Activated CD4-positive, alpha-beta T cell treated with anti-CD3 and anti-CD28 coated beads, Interleukin-2, Interleukin-6, amounts not matched to agents 100 ng/mL and 50 ng/mL, durations not matched to agents 16 hours and 8 hours (primary cell): ENCODE measurements at regions not wholly inside any gene's neighbourhood (a gene's known extent, or its start where the extent isn't known, plus 50 kb on each side); places are given as distances from the start of the nearest gene placed in this dataset.
"Not testable (repeated sequence)": the region's sequence is repeated elsewhere in the genome, so short reads cannot be mapped to it uniquely, and the experiment has no call there.

Experiments used
- DNase-seq: peaks from one replicate; pipeline ENCODE4 v3.0.0-alpha.2; 2020

GRCh38 chr2:153299809-153300208 lies 178.8 kb downstream of the RPRM start:
- DNase-seq = no peak

DNA sequence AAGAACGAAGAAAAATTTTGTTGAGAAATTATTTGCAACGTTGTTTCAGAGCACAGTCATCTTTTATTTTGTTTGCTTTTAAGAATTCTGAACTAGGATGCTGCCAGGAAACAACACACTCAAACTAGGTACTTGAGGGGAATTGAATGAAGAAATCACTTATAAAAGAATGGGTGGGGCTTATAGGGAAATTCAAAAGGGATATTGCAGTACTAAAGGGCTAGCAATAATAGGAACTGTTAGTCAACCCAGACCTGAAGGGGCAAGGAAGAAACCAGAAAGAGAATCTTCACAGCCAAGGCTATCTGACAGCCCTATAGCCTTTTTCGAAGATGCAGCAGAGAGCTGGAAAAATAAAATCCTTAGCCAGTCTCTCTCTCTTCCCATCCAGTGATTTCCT lies 179.3 kb downstream of the RPRM start:
- DNase-seq = no peak

- no peak for DNase-seq
Measured at GRCh38 chr2:153294199-153294786, 184.3 kb downstream of the RPRM start.

DNA sequence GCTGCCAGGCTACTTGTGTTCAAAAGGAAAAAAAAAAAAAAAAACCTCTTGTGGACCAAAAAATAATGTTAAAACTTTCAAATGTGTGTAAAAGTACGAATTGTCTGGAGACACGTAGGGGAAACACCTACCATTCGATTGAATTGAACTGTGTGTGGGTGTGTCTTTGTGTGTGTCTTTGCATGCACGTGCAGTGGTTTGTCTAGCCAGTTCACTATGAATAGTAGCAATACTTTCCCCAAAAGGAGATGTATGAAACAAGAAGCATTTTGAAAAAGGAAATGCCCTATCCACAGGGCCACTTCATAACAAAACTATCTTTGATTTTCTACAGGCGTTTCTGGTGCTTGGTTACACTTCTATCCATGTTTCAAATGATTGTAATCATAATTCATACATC lies 186.8 kb downstream of the RPRM start:
- DNase-seq = no peak

DNA sequence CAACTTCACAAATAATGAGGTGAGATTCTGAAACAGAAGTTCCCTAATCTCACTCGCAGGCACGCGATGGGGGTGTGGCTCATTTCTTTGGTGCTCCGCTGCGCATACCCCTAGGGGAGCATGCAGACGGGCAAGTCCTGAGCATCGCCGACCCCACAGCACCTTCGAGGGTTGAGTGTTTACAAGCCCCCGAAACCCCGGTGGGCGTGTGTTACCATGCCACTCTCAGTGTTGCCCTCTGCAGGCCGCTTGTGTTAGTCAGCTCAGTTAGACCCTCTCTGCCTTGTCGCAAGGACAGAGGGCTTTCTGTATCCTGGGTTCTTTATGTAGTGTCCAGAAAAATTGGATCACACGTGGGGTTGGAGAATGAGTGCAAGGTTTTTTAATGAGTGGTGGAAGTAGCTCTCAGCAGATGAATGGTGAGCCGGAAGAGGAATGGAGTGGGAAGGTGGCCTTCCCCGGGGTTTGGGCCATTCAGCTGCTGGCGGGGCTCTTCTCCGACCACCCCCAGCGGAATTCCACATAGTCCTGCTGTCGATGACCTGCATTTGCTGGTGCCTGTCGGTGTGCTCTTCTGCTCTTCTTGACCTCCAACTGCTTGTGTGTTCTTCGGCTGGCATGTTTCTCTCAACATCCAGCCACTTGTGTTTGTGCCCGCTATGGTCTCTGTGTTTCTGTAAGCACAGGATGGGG lies 191.3 kb downstream of the RPRM start:
- peak; percentile 10 for DNase-seq

DNA sequence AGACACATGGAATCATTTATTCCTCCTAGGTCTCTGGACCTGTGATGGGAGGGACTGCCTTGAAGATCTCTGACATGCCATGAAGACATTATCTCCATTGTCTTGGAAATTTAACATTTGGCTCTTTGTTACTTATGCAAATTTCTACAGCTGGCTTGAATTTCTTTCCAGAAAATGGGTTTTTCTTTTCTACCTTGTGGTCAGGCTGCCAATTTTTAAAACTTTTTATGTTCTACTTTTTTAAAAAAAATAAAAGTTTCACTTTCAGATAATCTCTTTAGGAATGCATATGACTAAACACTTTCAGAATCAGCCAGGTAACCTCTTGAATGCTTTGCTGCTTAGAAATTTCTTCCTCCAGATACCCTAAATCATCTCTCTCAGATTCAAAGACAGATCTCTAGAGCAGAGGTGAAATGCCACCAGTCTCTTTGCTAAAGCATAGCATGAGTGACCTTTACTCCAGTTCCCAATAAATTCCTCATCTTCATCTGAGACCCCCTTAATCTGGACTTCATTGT lies 209.6 kb downstream of the RPRM start:
- no peak for DNase-seq

DNA sequence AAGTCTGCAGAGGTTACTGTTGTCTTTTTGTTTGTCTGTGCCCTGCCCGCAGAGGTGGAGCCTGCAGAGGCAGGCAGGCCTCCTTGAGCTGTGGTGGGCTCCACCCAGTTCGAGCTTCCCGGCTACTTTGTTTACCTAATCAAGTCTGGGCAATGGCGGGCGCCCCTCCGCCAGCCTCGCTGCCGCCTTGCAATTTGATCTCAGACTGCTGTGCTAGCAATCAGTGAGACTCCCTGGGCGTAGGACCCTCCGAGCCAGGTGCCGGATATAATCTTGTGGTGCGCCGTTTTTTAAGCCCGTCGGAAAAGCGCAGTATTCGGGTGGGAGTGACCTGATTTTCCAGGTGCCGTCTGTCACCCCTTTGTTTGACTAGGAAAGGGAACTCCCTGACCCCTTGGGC lies 221.7 kb downstream of the RPRM start:
- DNase-seq = not testable (repeated sequence)

DNA sequence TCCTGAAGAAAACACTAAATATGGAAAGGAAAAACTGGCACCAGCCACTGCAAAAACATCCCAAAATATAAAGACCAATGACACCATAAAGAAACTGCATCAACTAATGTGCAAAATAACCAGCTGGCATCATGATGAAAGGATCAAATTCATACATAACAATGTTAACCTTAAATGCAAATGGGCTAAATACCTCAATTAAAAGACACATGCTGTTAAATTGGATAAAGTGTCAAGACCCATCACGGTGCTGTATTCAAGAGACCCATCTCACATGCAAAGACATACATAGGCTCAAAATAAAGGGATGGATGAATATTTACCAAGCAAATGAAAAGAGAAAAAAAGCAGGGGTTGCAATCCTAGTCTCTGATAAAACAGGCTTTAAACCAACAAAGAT lies 231.9 kb downstream of the RPRM start:
- not testable (repeated sequence) for DNase-seq

- peak; percentile 55 for DNase-seq
Measured at GRCh38 chr2:153235516-153235915, 243.0 kb downstream of the RPRM start.

GRCh38 chr2:153232464-153232863 lies 246.1 kb downstream of the RPRM start:
- peak; percentile 1 for DNase-seq

GRCh38 chr2:153230977-153231376 lies 247.6 kb downstream of the RPRM start:
- DNase-seq = no peak

GRCh38 chr2:153228904-153229303 lies 249.7 kb downstream of the RPRM start:
- DNase-seq = no peak

DNA sequence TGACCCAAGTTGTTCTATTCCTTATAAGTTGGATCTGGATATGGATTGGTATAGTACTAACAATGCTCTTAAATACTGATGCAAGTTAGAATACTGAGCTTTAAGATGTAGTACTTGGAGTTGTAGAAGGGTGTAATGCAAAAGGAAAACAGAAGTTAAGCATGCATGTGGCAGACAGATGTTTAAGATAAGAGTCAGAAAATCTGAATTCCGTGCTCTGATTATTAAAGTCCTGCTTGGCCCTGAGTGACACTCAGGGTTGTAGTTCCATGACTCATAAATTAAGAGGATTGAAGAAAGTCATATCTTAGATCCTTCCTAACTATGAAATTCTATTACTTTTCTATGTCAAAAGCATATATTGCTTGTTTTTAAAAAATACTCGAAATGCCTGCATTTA lies 250.6 kb downstream of the RPRM start:
- no peak for DNase-seq

DNA sequence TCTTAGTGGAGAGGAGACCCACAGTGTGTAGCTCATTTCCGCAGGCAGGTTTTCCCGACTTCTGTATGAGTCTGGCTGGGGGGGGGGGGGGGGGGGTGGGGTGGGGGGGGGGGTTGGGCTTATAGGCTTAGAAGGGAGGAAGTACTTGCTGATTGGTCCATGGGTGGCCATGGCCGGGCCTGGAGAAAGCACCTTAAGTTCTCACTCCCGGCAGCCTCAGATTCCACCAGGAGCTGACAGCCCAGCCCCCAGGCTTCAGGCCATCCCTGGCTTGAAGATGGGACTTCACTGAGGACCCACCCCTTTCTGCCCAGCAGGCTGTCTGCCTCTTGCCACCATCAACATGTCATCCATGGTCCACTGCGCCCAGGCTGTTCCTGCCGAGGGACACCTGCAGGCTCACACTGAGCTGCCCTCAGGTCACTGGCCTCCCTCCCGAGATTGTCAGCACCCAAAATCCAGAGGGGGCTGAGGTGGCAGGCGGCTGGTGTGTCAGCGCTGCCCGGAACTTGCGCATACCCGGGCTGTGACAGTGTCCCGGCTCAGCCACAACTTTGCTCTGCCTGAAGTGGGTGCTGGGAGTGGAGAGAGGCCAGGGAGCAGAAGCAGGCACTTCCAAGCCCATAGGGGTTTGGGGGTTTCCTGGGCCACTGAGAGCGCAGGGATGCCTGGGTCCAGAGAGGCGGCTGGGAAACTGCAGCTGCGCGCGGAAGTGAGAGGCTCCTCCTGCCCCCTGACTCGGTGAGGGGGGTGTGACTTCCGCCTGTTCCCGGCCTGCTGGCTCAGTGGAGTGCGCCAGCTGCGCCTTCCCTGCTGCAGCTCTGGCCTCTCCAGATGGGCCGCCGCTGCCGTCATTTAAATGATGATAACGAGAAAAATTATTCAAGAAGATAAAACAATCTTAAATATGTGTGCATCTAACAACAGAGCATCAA lies 256.1 kb downstream of the RPRM start:
- no peak for DNase-seq

- DNase-seq = no peak
Measured at GRCh38 chr2:153221506-153221905, 257.1 kb downstream of the RPRM start.

DNA sequence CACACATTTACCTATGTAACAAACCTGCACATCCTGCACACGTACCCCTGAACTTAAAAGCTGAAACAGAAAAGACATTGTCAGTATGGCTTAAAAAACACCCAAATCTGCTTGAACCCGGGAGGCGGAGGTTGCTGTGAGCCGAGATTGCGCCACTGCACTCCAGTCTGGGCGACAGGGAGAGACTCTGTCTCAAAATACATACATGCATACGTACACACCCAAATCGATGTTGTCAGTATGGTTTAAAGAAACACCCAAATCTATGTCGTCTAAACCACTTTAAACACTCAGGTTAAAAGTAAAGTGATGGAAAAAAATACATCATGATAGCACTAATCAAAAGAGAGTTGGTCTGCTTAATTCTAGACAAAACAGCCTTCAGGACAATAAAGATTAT lies 257.5 kb downstream of the RPRM start:
- no peak for DNase-seq

- DNase-seq = no peak
Measured at GRCh38 chr2:153218851-153219250, 259.7 kb downstream of the RPRM start.

DNA sequence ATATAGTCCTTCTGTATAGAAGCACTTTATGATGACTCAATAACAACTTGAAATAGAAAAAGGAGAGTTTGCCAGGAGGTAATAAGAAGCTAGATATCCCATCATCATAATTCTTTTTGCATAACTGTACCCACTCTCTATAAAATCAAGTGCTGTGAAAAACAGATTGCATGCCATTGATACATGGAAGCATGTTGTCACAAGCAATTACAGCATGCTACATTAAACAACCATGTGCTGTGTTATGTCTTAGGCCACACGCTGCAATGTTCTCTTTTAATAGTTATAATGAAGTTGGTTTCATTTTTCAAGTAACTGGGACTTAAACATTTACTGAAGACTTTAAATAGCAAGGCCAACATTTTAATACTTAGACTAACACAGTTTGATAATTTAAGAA lies 264.2 kb downstream of the RPRM start:
- no peak for DNase-seq

DNA sequence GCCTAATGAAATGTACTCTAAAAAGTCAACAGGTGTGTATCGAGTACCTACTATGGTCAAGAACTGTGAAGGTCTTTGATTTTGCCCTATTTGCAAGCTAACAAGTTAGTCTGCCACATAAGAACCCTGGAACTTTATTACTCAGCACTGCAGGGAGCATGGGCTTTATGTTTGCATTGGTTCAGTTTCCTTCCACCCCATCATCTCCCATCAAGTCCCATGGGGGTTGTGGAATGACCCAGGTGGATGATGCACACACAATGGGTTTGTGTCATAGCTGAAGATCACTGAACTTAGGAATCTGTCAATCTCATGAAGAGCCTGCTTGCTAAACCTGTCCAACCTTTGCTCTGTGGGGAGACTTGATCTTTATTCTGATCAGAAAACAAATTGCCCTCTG lies 265.5 kb downstream of the RPRM start:
- no peak for DNase-seq

DNA sequence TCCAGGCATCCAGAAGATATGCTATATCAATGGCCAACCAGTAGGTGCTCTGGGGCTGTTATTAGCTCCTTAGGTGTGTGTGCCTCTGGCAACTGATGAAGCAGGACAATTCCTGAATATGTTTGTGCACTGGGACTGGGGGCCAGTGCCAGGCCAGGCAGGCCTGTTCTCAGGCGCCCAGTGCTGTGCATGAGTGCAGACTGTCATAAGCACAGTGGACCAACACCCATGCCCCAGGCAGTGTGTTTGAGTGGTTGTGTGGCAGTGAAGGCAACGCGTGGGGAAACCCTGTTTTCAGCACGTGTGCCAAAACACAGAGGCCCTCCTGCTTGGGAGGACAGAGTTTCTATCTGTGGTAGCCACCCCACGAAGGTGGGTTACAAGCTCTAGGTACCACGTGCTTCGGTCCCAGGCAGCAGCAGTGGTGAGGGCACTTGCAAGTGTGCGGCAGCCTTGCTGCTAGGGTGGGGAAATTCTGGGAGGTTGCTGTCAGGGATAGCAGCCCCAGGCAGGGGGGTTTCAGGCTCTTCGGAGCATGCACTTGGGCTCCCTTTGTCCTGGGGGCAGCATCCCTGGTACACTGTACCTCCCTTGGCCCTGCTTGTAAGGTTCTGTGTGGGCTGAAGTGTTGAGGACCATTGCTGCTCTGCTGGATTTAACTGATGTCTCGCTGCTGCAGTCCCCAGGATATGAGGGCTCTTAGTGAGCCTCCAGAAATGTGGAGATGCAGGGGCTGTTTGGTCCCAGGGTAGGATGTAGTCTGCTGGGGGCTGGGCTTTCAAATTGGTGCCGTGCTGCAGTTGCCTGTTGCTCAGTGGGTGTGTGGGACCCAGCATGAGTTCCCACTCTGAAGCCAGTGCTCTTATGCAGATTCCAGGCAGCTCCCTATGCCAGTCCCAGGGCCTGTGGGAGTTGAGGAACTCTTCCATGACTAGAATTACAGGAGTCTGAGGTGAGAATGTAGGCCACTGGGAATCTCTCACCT lies 280.9 kb downstream of the RPRM start:
- no peak for DNase-seq

DNA sequence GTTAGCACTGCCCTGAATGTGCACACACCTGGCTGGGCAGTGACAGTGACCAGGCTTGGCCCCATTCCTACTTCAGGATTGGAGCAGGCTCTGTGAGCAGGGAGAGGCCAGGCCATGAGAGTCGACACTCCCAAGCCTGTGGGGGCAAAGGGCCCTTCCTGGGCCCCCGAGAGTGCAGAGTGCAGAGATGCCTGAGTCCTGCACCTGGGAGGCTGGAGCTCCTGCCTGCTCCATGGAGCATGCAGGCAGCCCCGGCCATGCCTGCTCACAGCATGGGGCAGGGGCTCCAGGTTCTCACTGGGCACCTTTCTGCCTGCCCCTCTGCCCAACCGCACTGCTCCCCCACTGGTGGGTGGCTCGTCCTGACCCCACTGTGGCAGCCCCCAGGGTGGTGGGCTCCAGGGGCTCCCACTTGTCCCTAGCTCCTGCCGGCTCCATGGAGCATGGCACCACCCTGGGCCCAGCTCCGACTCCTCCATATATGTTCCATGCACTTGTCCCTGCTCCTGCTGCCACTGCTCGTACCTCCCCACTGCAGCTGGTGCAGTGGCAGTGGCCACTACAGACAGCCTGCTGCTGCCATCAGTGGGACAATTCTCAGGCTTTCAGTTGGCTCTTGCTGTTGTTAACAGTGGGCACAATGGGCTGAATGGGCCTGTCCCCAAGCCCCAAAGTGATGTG lies 282.0 kb downstream of the RPRM start:
- DNase-seq = no peak

- DNase-seq = no peak
Measured at GRCh38 chr2:153195342-153195741, 283.2 kb downstream of the RPRM start.
